ENCODE measurements at regions not wholly inside any gene's neighbourhood (a gene's known extent, or its start where the extent isn't known, plus 50 kb on each side); places are given as distances from the start of the nearest gene placed in this dataset.

GRCh38 chr1:213486488-213486887 is 435.4 kb downstream of the RPS6KC1 start:
- no peak overlapping the region for H3K27ac Mint-ChIP-seq
- H3K9me3 Mint-ChIP-seq, result peaks cover 10% of the 10 kb centered on the region
- ChIA-PET POLR2A (no interaction called here), CTCF (interaction anchor here (1.0 kb wide), 1 partner anchor 13 kb away, joined by 3 read pairs; no protein-coding TSS in a partner anchor)
- H3K4me3 Mint-ChIP-seq, result no peak overlapping the region
- H3K36me3 Mint-ChIP-seq, result no peaks in the 10 kb centered on the region; the same call in 1 of the 2 replicates
- no peaks in the 10 kb centered on the region for H3K27me3 Mint-ChIP-seq (ENCODE audit: low read depth)
- TF ChIP-seq, protein P1, sequence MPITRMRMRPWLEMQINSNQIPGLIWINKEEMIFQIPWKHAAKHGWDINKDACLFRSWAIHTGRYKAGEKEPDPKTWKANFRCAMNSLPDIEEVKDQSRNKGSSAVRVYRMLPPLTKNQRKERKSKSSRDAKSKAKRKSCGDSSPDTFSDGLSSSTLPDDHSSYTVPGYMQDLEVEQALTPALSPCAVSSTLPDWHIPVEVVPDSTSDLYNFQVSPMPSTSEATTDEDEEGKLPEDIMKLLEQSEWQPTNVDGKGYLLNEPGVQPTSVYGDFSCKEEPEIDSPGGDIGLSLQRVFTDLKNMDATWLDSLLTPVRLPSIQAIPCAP (CRISPR knock-in tag; IDR thresholded peaks at IDR 0.05), result no peak
- TF ChIP-seq JUN (CRISPR knock-in tag; IDR thresholded peaks at IDR 0.05), result no peak
- no peak for TF ChIP-seq TEAD4 (CRISPR knock-in tag; IDR thresholded peaks at IDR 0.05)
- no peak for TF ChIP-seq ZNF423 (CRISPR knock-in tag; IDR thresholded peaks at IDR 0.05)
- no peak for TF ChIP-seq ZNF512 (CRISPR knock-in tag; IDR thresholded peaks at IDR 0.05; ENCODE audit: borderline replicate concordance)
- TF ChIP-seq ERG (CRISPR knock-in tag; IDR thresholded peaks at IDR 0.05), result no peak
- no peak for TF ChIP-seq JAZF1 (CRISPR knock-in tag; IDR thresholded peaks at IDR 0.05)
- DNase-seq (ENCODE audit: low spot score), result no peak
- peaks cover 3% of the 10 kb centered on the region for H3K4me1 Mint-ChIP-seq
- ATAC-seq, result no peak

GRCh38 chr1:213491468-213491867 is 440.4 kb downstream of the RPS6KC1 start:
- H3K27me3 Mint-ChIP-seq (ENCODE audit: low read depth), result no peaks in the 10 kb centered on the region
- DNase-seq (ENCODE audit: low spot score), result no peak
- H3K4me1 Mint-ChIP-seq, result no peaks in the 10 kb centered on the region
- ChIA-PET CTCF (no interaction called here), POLR2A (no interaction called here)
- ATAC-seq, result no peak
- no peak overlapping the region for H3K4me3 Mint-ChIP-seq
- no peak overlapping the region for H3K27ac Mint-ChIP-seq
- H3K36me3 Mint-ChIP-seq, result no peaks in the 10 kb centered on the region
- H3K9me3 Mint-ChIP-seq, result no peaks in the 10 kb centered on the region
- TF ChIP-seq SMAD3 (CRISPR knock-in tag; IDR thresholded peaks at IDR 0.05; ENCODE audit: borderline replicate concordance) (no peak), PRDM15 (CRISPR knock-in tag; IDR thresholded peaks at IDR 0.05) (no peak), ARID4B (CRISPR knock-in tag; IDR thresholded peaks at IDR 0.05; ENCODE audit: borderline replicate concordance) (no peak), ESRRA (CRISPR knock-in tag; IDR thresholded peaks at IDR 0.05; ENCODE audit: borderline replicate concordance) (no peak), RORB (CRISPR knock-in tag; IDR thresholded peaks at IDR 0.05) (no peak), MYBL2 (CRISPR knock-in tag; IDR thresholded peaks at IDR 0.05) (no peak), PRRX2 (CRISPR knock-in tag; IDR thresholded peaks at IDR 0.05) (no peak), ZBTB21 (CRISPR knock-in tag; IDR thresholded peaks at IDR 0.05; ENCODE audit: borderline replicate concordance) (no peak)
- TF ChIP-seq, protein P2, sequence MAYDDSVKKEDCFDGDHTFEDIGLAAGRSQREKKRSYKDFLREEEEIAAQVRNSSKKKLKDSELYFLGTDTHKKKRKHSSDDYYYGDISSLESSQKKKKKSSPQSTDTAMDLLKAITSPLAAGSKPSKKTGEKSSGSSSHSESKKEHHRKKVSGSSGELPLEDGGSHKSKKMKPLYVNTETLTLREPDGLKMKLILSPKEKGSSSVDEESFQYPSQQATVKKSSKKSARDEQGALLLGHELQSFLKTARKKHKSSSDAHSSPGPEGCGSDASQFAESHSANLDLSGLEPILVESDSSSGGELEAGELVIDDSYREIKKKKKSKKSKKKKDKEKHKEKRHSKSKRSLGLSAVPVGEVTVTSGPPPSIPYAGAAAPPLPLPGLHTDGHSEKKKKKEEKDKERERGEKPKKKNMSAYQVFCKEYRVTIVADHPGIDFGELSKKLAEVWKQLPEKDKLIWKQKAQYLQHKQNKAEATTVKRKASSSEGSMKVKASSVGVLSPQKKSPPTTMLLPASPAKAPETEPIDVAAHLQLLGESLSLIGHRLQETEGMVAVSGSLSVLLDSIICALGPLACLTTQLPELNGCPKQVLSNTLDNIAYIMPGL (CRISPR knock-in tag; IDR thresholded peaks at IDR 0.05), result no peak
- TF ChIP-seq, protein P3, sequence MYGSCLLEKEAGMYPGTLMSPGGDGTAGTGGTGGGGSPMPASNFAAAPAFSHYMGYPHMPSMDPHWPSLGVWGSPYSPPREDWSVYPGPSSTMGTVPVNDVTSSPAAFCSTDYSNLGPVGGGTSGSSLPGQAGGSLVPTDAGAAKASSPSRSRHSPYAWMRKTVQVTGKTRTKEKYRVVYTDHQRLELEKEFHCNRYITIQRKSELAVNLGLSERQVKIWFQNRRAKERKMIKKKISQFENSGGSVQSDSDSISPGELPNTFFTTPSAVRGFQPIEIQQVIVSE (CRISPR knock-in tag; IDR thresholded peaks at IDR 0.05; ENCODE audit: borderline replicate concordance), result no peak
- TF ChIP-seq, protein P4, sequence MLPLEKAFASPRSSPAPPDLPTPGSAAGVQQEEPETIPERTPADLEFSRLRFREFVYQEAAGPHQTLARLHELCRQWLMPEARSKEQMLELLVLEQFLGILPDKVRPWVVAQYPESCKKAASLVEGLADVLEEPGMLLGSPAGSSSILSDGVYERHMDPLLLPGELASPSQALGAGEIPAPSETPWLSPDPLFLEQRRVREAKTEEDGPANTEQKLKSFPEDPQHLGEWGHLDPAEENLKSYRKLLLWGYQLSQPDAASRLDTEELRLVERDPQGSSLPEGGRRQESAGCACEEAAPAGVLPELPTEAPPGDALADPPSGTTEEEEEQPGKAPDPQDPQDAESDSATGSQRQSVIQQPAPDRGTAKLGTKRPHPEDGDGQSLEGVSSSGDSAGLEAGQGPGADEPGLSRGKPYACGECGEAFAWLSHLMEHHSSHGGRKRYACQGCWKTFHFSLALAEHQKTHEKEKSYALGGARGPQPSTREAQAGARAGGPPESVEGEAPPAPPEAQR (CRISPR knock-in tag; IDR thresholded peaks at IDR 0.05), result no peak
